GM23338 (cell line): ENCODE measurements at regions not wholly inside any gene's neighbourhood (a gene's known extent, or its start where the extent isn't known, plus 50 kb on each side); places are given as distances from the start of the nearest gene placed in this dataset.

ENCODE experiments used
- ATAC-seq: fragments of 200-7000 bp; cut with Tn5 transposase; 3 replicates; pipeline ENCODE4 v1.9.1; 2020
- DNase-seq: peaks from one replicate; pipeline ENCODE4 v3.0.0-alpha.2; 2015; ENCODE audit warnings: low spot score
- H2AFZ ChIP-seq: fragments of 200-600 bp; sonication (generic); 2 replicates; pipeline ENCODE4 v1.8.0; 2016; ENCODE audit warnings: antibody characterized with exemption, mild to moderate bottlenecking, moderate library complexity
- H3F3A ChIP-seq: fragments of 200-600 bp; sonication (generic); replicated peaks from 2 replicates; pipeline ENCODE4 v1.8.0; 2017; ENCODE audit warnings: antibody characterized with exemption, mixed run types, low read depth
- H3K27ac ChIP-seq: fragments of 200-600 bp; sonication (generic); 2 replicates; pipeline ENCODE4 v1.6.1; 2016; ENCODE audit warnings: low read depth
- H3K27me3 ChIP-seq: fragments of 200-600 bp; sonication (generic); 2 replicates; pipeline ENCODE4 v1.8.0; 2016; ENCODE audit warnings: mild to moderate bottlenecking, mixed run types, moderate library complexity; ENCODE audit not compliant: insufficient read depth
- H3K36me3 ChIP-seq: fragments of 200-600 bp; sonication (generic); 2 replicates; pipeline ENCODE4 v1.8.0; 2016; ENCODE audit warnings: mild to moderate bottlenecking; ENCODE audit not compliant: insufficient read depth
- H3K4me1 ChIP-seq: fragments of 200-600 bp; sonication (generic); 2 replicates; pipeline ENCODE4 v1.8.0; 2016; ENCODE audit warnings: mild to moderate bottlenecking, moderate library complexity; ENCODE audit not compliant: insufficient read depth
- H3K4me2 ChIP-seq: fragments of 200-600 bp; sonication (generic); 2 replicates; pipeline ENCODE4 v1.7.1; 2017; ENCODE audit warnings: mixed run types
- H3K4me3 ChIP-seq: fragments of 200-600 bp; sonication (generic); 2 replicates; pipeline ENCODE4 v1.6.1; 2016; ENCODE audit warnings: mixed run types
- H3K79me2 ChIP-seq: fragments of 200-600 bp; sonication (generic); replicated peaks from 2 replicates; pipeline ENCODE4 v1.8.0; 2017; ENCODE audit warnings: mild to moderate bottlenecking; ENCODE audit not compliant: insufficient read depth
- H3K9me2 ChIP-seq: fragments of 200-600 bp; sonication (generic); 2 replicates; pipeline ENCODE4 v1.8.0; 2017; ENCODE audit not compliant: insufficient read depth
- H4K20me1 ChIP-seq: fragments of 200-600 bp; sonication (generic); replicated peaks from 2 replicates; pipeline ENCODE4 v1.8.0; 2017; ENCODE audit warnings: mild to moderate bottlenecking; ENCODE audit not compliant: insufficient read depth
- H3K27ac Mint-ChIP-seq: 2 replicates; pipeline ENCODE4 v1.8.0; 2020; ENCODE audit warnings: inconsistent platforms, mild to moderate bottlenecking, moderate library complexity, mixed read lengths
- H3K27me3 Mint-ChIP-seq: 3 replicates; pipeline ENCODE4 v1.8.0; 2022; ENCODE audit warnings: low read depth, mild to moderate bottlenecking, moderate library complexity, mixed read lengths, inconsistent platforms; ENCODE audit not compliant: insufficient read depth, poor library complexity
- H3K36me3 Mint-ChIP-seq: 3 replicates; pipeline ENCODE4 v1.8.0; 2021; ENCODE audit warnings: low read depth, mild to moderate bottlenecking, inconsistent platforms, moderate library complexity, mixed read lengths
- H3K4me1 Mint-ChIP-seq: 3 replicates; pipeline ENCODE4 v1.8.0; 2020; ENCODE audit warnings: mild to moderate bottlenecking, inconsistent platforms, mixed read lengths
- H3K4me3 Mint-ChIP-seq: 3 replicates; pipeline ENCODE4 v1.8.0; 2021; ENCODE audit warnings: moderate library complexity, mild to moderate bottlenecking, inconsistent platforms, mixed read lengths
- H3K9me3 Mint-ChIP-seq: 3 replicates; pipeline ENCODE4 v1.8.0; 2020; ENCODE audit warnings: moderate library complexity, mild to moderate bottlenecking, inconsistent platforms, mixed read lengths
- CREB1 ChIP-seq: fragments of 250-450 bp; sonication (Bioruptor Pico); IDR thresholded peaks from 2 replicates; pipeline ENCODE4 v1.5.0; 2020; ENCODE audit warnings: low read depth, mild to moderate bottlenecking, moderate library complexity
- EZH2 ChIP-seq: fragments of 200-600 bp; sonication (generic); IDR thresholded peaks from one replicate; pipeline ENCODE4 v1.8.0; 2017; ENCODE audit warnings: antibody characterized with exemption, mild to moderate bottlenecking, low read depth; ENCODE audit not compliant: unreplicated experiment
- EZH2phosphoT487 ChIP-seq: fragments of 200-600 bp; sonication (generic); IDR thresholded peaks from one replicate; pipeline ENCODE4 v1.8.1; 2018; ENCODE audit warnings: antibody characterized with exemption; ENCODE audit not compliant: unreplicated experiment
- JUNB ChIP-seq: IDR thresholded peaks from one replicate; pipeline ENCODE4 v1.6.1; 2016; ENCODE audit warnings: antibody characterized with exemption; ENCODE audit not compliant: unreplicated experiment
- NANOG ChIP-seq: IDR thresholded peaks from 2 replicates; pipeline ENCODE4 v1.6.1; 2016; ENCODE audit warnings: antibody characterized with exemption, borderline replicate concordance
- STAT1 ChIP-seq: IDR thresholded peaks from one replicate; pipeline ENCODE4 v1.6.1; 2016; ENCODE audit warnings: antibody characterized with exemption; ENCODE audit not compliant: unreplicated experiment
- ZNF331 ChIP-seq: fragments of 250-450 bp; sonication (Bioruptor Pico); IDR thresholded peaks from 2 replicates; pipeline ENCODE4 v1.5.0; 2020; ENCODE audit warnings: low read depth, mild to moderate bottlenecking, moderate library complexity
- TF ChIP-seq, protein P1 (sequence below): IDR thresholded peaks from one replicate; pipeline ENCODE4 v1.6.1; 2018; ENCODE audit warnings: antibody characterized with exemption; ENCODE audit not compliant: unreplicated experiment
- TF ChIP-seq, protein P2 (sequence below): fragments of 250-450 bp; sonication (Bioruptor Pico); IDR thresholded peaks from 2 replicates; pipeline ENCODE4 v1.5.0; 2020; ENCODE audit warnings: mild to moderate bottlenecking, moderate library complexity
- TF ChIP-seq, protein P3 (sequence below), 2 experiments: fragments of 200-600 bp in 1 of 2; sonication (generic) in 1 of 2; conservative IDR thresholded peaks; 2 replicates each; pipeline versions ENCODE4 v1.5.1 to v1.6.1; 2016 to 2017; ENCODE audit warnings: antibody characterized with exemption in 2 of 2, low read depth in 2 of 2, mild to moderate bottlenecking in 2 of 2, moderate library complexity in 1 of 2

DNA sequence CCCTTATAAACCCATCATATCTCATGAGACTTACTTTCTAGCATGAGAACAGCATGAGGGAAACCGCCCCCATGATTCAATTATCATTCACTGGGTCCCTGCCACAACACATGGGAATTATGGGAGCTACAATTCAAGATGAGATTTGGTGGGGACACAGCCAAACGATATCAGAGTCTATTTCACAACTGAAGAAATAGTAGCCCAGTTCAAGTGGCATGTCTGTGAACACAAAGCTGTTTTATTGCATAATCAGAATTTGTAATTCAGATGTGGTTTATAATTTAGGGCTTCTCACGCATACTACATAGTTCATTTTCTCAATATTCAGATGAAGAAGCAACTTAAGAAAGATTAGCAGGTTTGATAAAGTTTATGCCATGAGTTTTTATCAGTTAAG, 1188.0 kb upstream of the ALCAM start (continued):
- no peak for TF ChIP-seq EZH2
- no peak for TF ChIP-seq ZNF331 (CRISPR knock-in tag)
- no peak for TF ChIP-seq JUNB
- TF ChIP-seq, protein P1, sequence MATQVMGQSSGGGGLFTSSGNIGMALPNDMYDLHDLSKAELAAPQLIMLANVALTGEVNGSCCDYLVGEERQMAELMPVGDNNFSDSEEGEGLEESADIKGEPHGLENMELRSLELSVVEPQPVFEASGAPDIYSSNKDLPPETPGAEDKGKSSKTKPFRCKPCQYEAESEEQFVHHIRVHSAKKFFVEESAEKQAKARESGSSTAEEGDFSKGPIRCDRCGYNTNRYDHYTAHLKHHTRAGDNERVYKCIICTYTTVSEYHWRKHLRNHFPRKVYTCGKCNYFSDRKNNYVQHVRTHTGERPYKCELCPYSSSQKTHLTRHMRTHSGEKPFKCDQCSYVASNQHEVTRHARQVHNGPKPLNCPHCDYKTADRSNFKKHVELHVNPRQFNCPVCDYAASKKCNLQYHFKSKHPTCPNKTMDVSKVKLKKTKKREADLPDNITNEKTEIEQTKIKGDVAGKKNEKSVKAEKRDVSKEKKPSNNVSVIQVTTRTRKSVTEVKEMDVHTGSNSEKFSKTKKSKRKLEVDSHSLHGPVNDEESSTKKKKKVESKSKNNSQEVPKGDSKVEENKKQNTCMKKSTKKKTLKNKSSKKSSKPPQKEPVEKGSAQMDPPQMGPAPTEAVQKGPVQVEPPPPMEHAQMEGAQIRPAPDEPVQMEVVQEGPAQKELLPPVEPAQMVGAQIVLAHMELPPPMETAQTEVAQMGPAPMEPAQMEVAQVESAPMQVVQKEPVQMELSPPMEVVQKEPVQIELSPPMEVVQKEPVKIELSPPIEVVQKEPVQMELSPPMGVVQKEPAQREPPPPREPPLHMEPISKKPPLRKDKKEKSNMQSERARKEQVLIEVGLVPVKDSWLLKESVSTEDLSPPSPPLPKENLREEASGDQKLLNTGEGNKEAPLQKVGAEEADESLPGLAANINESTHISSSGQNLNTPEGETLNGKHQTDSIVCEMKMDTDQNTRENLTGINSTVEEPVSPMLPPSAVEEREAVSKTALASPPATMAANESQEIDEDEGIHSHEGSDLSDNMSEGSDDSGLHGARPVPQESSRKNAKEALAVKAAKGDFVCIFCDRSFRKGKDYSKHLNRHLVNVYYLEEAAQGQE = no peak

DNA sequence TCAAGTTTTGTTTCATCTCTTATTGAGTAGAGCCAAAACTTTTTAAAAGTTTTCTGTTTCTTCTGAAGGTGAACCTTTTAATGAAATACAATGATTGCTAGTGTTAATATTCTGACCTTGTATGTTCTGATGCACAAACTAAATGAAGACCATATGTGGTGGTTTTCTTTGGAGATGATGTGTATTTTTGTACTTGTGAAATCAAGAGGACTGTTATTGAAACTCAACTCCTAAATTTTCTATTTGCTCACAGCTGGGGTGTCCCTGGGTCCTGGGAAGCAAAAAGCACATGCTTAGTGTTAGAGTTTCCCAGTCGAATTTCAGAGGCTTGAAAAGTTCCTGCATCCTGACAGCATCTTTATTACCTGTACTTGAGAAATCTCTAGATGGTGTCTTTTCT, 1185.8 kb upstream of the ALCAM start:
- Histone ChIP-seq H3K9me2 (no peaks in the 10 kb centered on the region), H3K36me3 (no peaks in the 10 kb centered on the region), H3K4me2 (no peak overlapping the region), H3K27me3 (no peaks in the 10 kb centered on the region), H2AFZ (no peak overlapping the region), H3K4me1 (peaks cover 6% of the 10 kb centered on the region), H3K27ac (no peak overlapping the region), H3K79me2 (no peaks in the 10 kb centered on the region), H3K4me3 (no peak overlapping the region), H4K20me1 (no peaks in the 10 kb centered on the region), H3F3A (no peaks in the 10 kb centered on the region)
- Mint-ChIP-seq H3K9me3 (no peaks in the 10 kb centered on the region), H3K27me3 (no peaks in the 10 kb centered on the region), H3K36me3 (no peaks in the 10 kb centered on the region), H3K27ac (no peak overlapping the region), H3K4me1 (peaks cover 7% of the 10 kb centered on the region; the same call in 2 of the 3 replicates), H3K4me3 (no peak overlapping the region)
- ATAC-seq (no peak), DNase-seq (no peak)
- TF ChIP-seq, protein P2, sequence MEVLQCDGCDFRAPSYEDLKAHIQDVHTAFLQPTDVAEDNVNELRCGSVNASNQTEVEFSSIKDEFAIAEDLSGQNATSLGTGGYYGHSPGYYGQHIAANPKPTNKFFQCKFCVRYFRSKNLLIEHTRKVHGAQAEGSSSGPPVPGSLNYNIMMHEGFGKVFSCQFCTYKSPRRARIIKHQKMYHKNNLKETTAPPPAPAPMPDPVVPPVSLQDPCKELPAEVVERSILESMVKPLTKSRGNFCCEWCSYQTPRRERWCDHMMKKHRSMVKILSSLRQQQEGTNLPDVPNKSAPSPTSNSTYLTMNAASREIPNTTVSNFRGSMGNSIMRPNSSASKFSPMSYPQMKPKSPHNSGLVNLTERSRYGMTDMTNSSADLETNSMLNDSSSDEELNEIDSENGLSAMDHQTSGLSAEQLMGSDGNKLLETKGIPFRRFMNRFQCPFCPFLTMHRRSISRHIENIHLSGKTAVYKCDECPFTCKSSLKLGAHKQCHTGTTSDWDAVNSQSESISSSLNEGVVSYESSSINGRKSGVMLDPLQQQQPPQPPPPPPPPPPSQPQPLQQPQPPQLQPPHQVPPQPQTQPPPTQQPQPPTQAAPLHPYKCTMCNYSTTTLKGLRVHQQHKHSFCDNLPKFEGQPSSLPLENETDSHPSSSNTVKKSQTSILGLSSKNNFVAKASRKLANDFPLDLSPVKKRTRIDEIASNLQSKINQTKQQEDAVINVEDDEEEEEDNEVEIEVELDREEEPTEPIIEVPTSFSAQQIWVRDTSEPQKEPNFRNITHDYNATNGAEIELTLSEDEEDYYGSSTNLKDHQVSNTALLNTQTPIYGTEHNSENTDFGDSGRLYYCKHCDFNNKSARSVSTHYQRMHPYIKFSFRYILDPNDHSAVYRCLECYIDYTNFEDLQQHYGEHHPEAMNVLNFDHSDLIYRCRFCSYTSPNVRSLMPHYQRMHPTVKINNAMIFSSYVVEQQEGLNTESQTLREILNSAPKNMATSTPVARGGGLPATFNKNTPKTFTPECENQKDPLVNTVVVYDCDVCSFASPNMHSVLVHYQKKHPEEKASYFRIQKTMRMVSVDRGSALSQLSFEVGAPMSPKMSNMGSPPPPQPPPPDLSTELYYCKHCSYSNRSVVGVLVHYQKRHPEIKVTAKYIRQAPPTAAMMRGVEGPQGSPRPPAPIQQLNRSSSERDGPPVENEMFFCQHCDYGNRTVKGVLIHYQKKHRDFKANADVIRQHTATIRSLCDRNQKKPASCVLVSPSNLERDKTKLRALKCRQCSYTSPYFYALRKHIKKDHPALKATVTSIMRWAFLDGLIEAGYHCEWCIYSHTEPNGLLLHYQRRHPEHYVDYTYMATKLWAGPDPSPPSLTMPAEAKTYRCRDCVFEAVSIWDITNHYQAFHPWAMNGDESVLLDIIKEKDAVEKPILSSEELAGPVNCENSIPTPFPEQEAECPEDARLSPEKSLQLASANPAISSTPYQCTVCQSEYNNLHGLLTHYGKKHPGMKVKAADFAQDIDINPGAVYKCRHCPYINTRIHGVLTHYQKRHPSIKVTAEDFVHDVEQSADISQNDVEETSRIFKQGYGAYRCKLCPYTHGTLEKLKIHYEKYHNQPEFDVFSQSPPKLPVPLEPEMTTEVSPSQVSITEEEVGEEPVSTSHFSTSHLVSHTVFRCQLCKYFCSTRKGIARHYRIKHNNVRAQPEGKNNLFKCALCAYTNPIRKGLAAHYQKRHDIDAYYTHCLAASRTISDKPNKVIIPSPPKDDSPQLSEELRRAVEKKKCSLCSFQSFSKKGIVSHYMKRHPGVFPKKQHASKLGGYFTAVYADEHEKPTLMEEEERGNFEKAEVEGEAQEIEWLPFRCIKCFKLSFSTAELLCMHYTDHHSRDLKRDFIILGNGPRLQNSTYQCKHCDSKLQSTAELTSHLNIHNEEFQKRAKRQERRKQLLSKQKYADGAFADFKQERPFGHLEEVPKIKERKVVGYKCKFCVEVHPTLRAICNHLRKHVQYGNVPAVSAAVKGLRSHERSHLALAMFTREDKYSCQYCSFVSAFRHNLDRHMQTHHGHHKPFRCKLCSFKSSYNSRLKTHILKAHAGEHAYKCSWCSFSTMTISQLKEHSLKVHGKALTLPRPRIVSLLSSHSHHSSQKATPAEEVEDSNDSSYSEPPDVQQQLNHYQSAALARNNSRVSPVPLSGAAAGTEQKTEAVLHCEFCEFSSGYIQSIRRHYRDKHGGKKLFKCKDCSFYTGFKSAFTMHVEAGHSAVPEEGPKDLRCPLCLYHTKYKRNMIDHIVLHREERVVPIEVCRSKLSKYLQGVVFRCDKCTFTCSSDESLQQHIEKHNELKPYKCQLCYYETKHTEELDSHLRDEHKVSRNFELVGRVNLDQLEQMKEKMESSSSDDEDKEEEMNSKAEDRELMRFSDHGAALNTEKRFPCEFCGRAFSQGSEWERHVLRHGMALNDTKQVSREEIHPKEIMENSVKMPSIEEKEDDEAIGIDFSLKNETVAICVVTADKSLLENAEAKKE = no peak
- no peak for TF ChIP-seq EZH2phosphoT487
- TF ChIP-seq, protein P3, sequence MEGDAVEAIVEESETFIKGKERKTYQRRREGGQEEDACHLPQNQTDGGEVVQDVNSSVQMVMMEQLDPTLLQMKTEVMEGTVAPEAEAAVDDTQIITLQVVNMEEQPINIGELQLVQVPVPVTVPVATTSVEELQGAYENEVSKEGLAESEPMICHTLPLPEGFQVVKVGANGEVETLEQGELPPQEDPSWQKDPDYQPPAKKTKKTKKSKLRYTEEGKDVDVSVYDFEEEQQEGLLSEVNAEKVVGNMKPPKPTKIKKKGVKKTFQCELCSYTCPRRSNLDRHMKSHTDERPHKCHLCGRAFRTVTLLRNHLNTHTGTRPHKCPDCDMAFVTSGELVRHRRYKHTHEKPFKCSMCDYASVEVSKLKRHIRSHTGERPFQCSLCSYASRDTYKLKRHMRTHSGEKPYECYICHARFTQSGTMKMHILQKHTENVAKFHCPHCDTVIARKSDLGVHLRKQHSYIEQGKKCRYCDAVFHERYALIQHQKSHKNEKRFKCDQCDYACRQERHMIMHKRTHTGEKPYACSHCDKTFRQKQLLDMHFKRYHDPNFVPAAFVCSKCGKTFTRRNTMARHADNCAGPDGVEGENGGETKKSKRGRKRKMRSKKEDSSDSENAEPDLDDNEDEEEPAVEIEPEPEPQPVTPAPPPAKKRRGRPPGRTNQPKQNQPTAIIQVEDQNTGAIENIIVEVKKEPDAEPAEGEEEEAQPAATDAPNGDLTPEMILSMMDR (conservative IDR thresholded peaks at IDR 0.05; ENCODE audit: low read depth in 2 of 2) = no peak
- TF ChIP-seq JUNB = no peak
- TF ChIP-seq CREB1 (CRISPR knock-in tag) = no peak
- no peak for TF ChIP-seq STAT1
- TF ChIP-seq EZH2 = no peak
- TF ChIP-seq, protein P1 = no peak
- no peak for TF ChIP-seq NANOG
